PC-9 (cell line): ENCODE measurements at regions not wholly inside any gene's neighbourhood (a gene's known extent, or its start where the extent isn't known, plus 50 kb on each side); places are given as distances from the start of the nearest gene placed in this dataset.

Source experiments
- EZH2 ChIP-seq: fragments of 200-600 bp; sonication (generic); IDR thresholded peaks from 2 replicates; pipeline ENCODE4 v1.8.0; 2017; ENCODE audit warnings: antibody characterized with exemption, low read depth
- TF ChIP-seq, protein P1 (sequence below): fragments of 200-600 bp; sonication (generic); conservative IDR thresholded peaks from 2 replicates; pipeline ENCODE4 v1.6.1; 2017; ENCODE audit warnings: mixed run types, antibody characterized with exemption, mild to moderate bottlenecking, moderate library complexity

DNA sequence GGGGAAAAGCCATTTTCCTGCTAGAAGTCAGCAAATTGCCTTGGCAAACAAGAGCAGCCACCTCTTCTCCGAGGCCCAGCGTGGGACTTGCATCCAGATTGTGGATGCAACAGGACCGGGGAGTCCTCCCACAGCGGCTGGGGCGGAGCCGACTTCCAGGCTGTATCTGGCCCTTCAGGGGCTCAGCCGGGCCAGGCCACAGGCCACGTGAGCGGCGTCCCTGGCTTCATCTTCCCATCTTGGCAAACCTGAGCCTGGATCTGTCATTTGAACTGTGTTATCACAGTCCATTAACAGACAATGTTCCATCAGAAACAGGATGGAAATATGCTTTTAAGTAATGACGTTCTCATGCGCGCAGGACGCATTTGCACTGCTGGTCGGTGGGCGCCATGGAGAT, 483.5 kb upstream of the SALL3 start:
- no peak for TF ChIP-seq EZH2
- TF ChIP-seq, protein P1, sequence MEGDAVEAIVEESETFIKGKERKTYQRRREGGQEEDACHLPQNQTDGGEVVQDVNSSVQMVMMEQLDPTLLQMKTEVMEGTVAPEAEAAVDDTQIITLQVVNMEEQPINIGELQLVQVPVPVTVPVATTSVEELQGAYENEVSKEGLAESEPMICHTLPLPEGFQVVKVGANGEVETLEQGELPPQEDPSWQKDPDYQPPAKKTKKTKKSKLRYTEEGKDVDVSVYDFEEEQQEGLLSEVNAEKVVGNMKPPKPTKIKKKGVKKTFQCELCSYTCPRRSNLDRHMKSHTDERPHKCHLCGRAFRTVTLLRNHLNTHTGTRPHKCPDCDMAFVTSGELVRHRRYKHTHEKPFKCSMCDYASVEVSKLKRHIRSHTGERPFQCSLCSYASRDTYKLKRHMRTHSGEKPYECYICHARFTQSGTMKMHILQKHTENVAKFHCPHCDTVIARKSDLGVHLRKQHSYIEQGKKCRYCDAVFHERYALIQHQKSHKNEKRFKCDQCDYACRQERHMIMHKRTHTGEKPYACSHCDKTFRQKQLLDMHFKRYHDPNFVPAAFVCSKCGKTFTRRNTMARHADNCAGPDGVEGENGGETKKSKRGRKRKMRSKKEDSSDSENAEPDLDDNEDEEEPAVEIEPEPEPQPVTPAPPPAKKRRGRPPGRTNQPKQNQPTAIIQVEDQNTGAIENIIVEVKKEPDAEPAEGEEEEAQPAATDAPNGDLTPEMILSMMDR = no peak
